HEK293T (cell line): ENCODE measurements at regions not wholly inside any gene's neighbourhood (a gene's known extent, or its start where the extent isn't known, plus 50 kb on each side); places are given as distances from the start of the nearest gene placed in this dataset.

Experiments used
- ARNT ChIP-seq: fragments of 450-650 bp; IDR thresholded peaks from 2 replicates; pipeline ENCODE4 v1.6.1; 2017; ENCODE audit warnings: mild to moderate bottlenecking
- BHLHE40 ChIP-seq: fragments of 450-650 bp; IDR thresholded peaks from 2 replicates; pipeline ENCODE4 v1.6.1; 2016; ENCODE audit warnings: mild to moderate bottlenecking, moderate library complexity, borderline replicate concordance
- ELF4 ChIP-seq: fragments of 450-650 bp; IDR thresholded peaks from 2 replicates; pipeline ENCODE4 v1.6.1; 2017; ENCODE audit warnings: antibody characterized with exemption
- FOXK2 ChIP-seq: fragments of 450-650 bp; IDR thresholded peaks from 2 replicates; pipeline ENCODE4 v1.6.1; 2016; ENCODE audit warnings: mild to moderate bottlenecking
- FOXM1 ChIP-seq: fragments of 450-650 bp; IDR thresholded peaks from 2 replicates; pipeline ENCODE4 v1.6.1; 2017; ENCODE audit warnings: mild to moderate bottlenecking, borderline replicate concordance
- HDGF ChIP-seq: fragments of 450-650 bp; IDR thresholded peaks from 2 replicates; pipeline ENCODE4 v1.6.1; 2017; ENCODE audit warnings: antibody characterized with exemption, borderline replicate concordance
- LEF1 ChIP-seq: fragments of 450-650 bp; IDR thresholded peaks from 2 replicates; pipeline ENCODE4 v1.6.1; 2017; ENCODE audit warnings: mild to moderate bottlenecking, borderline replicate concordance
- SUZ12 ChIP-seq: fragments of 450-650 bp; IDR thresholded peaks from 2 replicates; pipeline ENCODE4 v1.6.1; 2016; ENCODE audit warnings: mild to moderate bottlenecking
- ZNF384 ChIP-seq: fragments of 450-650 bp; IDR thresholded peaks from 2 replicates; pipeline ENCODE4 v1.6.1; 2016

DNA sequence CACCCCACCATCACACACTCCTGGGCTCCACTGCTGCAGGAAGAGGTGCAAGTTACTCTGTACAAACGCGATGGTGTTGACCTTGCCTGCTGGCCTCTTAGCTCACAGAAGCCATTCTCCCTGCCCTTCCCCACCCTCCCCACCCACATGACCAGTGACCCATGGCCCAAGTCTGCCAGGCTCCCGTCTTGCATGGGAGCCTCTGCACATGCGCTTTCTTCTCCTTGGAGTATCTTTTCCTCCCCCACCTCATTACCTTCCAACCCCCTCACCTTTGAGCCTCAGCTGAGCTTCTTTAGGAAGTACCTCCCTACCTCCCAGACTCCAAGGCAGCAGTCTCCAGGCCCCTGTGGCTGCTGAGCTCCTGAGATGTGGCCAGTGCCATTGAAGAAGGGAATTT lies 337.7 kb upstream of the ZNF32 start:
- TF ChIP-seq FOXM1 (no peak), SUZ12 (no peak), FOXK2 (no peak), ZNF384 (no peak), LEF1 (no peak), HDGF (no peak), BHLHE40 (no peak), ARNT (no peak), ELF4 (no peak)
